ENCODE measurements at regions not wholly inside any gene's neighbourhood (a gene's known extent, or its start where the extent isn't known, plus 50 kb on each side); places are given as distances from the start of the nearest gene placed in this dataset.

DNA sequence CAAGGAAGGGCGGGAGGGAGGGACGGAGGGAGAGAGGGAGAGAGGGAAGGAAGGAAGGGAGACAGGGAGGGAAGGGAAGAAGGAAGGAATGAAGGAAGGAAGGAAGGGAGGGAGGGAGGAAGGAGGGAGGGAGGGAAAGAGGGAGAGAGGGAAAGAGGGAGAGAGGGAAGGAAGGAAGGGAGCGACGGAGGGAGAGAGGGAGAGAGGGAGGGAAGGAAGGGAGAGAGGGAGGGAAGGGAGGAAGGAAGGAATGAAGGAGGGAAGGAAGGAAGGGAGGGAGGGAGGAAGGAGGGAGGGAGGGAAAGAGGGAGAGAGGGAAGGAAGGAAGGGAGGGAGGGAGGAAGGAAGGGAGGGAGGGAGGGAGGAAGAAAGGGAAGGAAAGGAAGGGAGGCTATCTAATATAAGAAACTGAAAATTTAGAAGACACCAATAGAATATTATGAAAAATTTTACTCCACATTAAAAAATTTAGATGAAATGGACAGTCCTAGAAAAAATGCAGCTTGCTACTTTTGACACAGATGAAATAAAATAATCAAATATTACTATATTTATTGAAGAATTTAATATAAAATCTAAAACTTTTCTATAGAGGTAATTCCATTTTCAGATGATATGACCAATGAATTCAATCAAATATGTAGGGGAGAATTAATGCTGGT lies 280.3 kb upstream of the SLITRK3 start:
- TF ChIP-seq, protein P1, sequence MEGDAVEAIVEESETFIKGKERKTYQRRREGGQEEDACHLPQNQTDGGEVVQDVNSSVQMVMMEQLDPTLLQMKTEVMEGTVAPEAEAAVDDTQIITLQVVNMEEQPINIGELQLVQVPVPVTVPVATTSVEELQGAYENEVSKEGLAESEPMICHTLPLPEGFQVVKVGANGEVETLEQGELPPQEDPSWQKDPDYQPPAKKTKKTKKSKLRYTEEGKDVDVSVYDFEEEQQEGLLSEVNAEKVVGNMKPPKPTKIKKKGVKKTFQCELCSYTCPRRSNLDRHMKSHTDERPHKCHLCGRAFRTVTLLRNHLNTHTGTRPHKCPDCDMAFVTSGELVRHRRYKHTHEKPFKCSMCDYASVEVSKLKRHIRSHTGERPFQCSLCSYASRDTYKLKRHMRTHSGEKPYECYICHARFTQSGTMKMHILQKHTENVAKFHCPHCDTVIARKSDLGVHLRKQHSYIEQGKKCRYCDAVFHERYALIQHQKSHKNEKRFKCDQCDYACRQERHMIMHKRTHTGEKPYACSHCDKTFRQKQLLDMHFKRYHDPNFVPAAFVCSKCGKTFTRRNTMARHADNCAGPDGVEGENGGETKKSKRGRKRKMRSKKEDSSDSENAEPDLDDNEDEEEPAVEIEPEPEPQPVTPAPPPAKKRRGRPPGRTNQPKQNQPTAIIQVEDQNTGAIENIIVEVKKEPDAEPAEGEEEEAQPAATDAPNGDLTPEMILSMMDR (IDR thresholded peaks at IDR 0.05) = no peak
- TF ChIP-seq POLR2AphosphoS5 (IDR thresholded peaks at IDR 0.05) = no peak

Measured in stomach (tissue), 4 donors.